ENCODE measurements at regions not wholly inside any gene's neighbourhood (a gene's known extent, or its start where the extent isn't known, plus 50 kb on each side); places are given as distances from the start of the nearest gene placed in this dataset.

DNA sequence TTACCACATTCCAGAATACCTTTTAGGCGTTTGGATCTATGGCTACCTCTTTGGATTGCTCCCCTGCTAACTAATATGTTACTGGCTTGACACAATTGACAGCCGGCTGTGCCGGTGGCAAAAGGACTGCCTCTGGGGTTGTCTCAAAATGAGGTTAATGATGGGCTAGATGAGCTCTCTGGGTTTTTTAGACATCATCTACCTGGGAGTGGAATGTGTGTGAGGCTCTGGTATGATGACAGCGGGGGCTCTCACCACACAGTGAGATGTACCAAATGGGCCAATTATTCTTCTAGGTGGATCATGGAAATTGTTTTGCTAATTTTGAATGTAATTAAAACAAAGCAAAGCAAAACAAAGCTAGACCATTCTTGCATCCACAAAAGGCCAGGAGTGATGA, 391.1 kb upstream of the SPRED2 start:
- Histone ChIP-seq H3K27ac (ENCODE audit: low read depth, low read length) (no peak overlapping the region), H4K8ac (ENCODE audit: low read depth, low read length) (no peak overlapping the region), H4K12ac (ENCODE audit: low read depth, low read length) (no peak overlapping the region), H3K9ac (ENCODE audit: low read length) (no peak overlapping the region), H2AK5ac (ENCODE audit: low read length) (no peak overlapping the region), H3K27me3 (ENCODE audit: insufficient read depth, low read length) (no peaks in the 10 kb centered on the region), H3K79me2 (ENCODE audit: control insufficient read depth, insufficient read depth, low read length, poor library complexity) (no peaks in the 10 kb centered on the region), H2BK12ac (ENCODE audit: low read length) (no peak overlapping the region), H4K91ac (ENCODE audit: low read depth, low read length) (no peak overlapping the region), H3K18ac (ENCODE audit: low read length) (no peak overlapping the region), H3K9me3 (ENCODE audit: insufficient read depth, low read depth, low read length) (no peaks in the 10 kb centered on the region), H2BK5ac (ENCODE audit: low read depth, low read length, poor library complexity) (no peak overlapping the region), H3K4ac (ENCODE audit: low read depth, low read length) (no peak overlapping the region), H2BK120ac (ENCODE audit: insufficient read depth, low read length, poor library complexity) (no peak overlapping the region), H3K4me1 (ENCODE audit: control insufficient read depth in 1 of 2, insufficient read depth in 2 of 2, low read length in 2 of 2) (peaks cover 0 to 2% of the 10 kb centered on the region in 2 experiments), H3K23ac (ENCODE audit: low read length) (no peak overlapping the region), H3K79me1 (ENCODE audit: low read length) (no peaks in the 10 kb centered on the region), H3K14ac (ENCODE audit: low read length) (no peak overlapping the region), H3K4me3 (ENCODE audit: low read depth, low read length) (no peak overlapping the region), H3K4me2 (ENCODE audit: low read length) (no peak overlapping the region), H2AFZ (ENCODE audit: insufficient read depth, low read length, poor library complexity) (no peak overlapping the region), H3K36me3 (ENCODE audit: control insufficient read depth in 1 of 2, insufficient read depth in 2 of 2, low read length in 2 of 2) (no peaks in the 10 kb centered on the region)
- DNase-seq, result no peak
- WGBS (ENCODE audit: extremely low coverage, insufficient coverage, insufficient read length), result no CpG with 5 or more reads among the region's 4 CpGs

GRCh38 chr2:65820454-65820853, 388.1 kb upstream of the SPRED2 start:
- no peak overlapping the region for H4K12ac ChIP-seq (ENCODE audit: low read depth, low read length)
- H3K18ac ChIP-seq (ENCODE audit: low read length), result no peak overlapping the region
- H3K4me3 ChIP-seq (ENCODE audit: low read depth, low read length), result no peak overlapping the region
- no peak overlapping the region for H2BK12ac ChIP-seq (ENCODE audit: low read length)
- H2BK120ac ChIP-seq (ENCODE audit: insufficient read depth, low read length, poor library complexity), result no peak overlapping the region
- H3K23ac ChIP-seq (ENCODE audit: low read length), result no peak overlapping the region
- H3K9me3 ChIP-seq (ENCODE audit: insufficient read depth, low read depth, low read length), result no peaks in the 10 kb centered on the region
- H3K14ac ChIP-seq (ENCODE audit: low read length), result no peak overlapping the region
- no peak overlapping the region for H3K9ac ChIP-seq (ENCODE audit: low read length)
- no peak for DNase-seq
- whole genome bisulfite sequencing (ENCODE audit: extremely low coverage, insufficient coverage, insufficient read length), result no CpG with 5 or more reads among the region's 6 CpGs
- no peak overlapping the region for H3K4ac ChIP-seq (ENCODE audit: low read depth, low read length)
- H2AK5ac ChIP-seq (ENCODE audit: low read length), result no peak overlapping the region
- H3K4me1 ChIP-seq (ENCODE audit: control insufficient read depth in 1 of 2, insufficient read depth in 2 of 2, low read length in 2 of 2), result peaks cover 0 to 2% of the 10 kb centered on the region in 2 experiments
- H4K91ac ChIP-seq (ENCODE audit: low read depth, low read length), result no peak overlapping the region
- no peak overlapping the region for H4K8ac ChIP-seq (ENCODE audit: low read depth, low read length)
- no peak overlapping the region for H3K4me2 ChIP-seq (ENCODE audit: low read length)
- no peak overlapping the region for H2BK5ac ChIP-seq (ENCODE audit: low read depth, low read length, poor library complexity)
- no peaks in the 10 kb centered on the region for H3K79me1 ChIP-seq (ENCODE audit: low read length)
- H3K27ac ChIP-seq (ENCODE audit: low read depth, low read length), result no peak overlapping the region
- H3K79me2 ChIP-seq (ENCODE audit: control insufficient read depth, insufficient read depth, low read length, poor library complexity), result no peaks in the 10 kb centered on the region
- H2AFZ ChIP-seq (ENCODE audit: insufficient read depth, low read length, poor library complexity), result no peak overlapping the region
- no peaks in the 10 kb centered on the region for H3K36me3 ChIP-seq (ENCODE audit: control insufficient read depth in 1 of 2, insufficient read depth in 2 of 2, low read length in 2 of 2)
- H3K27me3 ChIP-seq (ENCODE audit: insufficient read depth, low read length), result no peaks in the 10 kb centered on the region

- Histone ChIP-seq H3K4ac (ENCODE audit: low read depth, low read length) (no peak overlapping the region), H2AK5ac (ENCODE audit: low read length) (no peak overlapping the region), H2BK12ac (ENCODE audit: low read length) (no peak overlapping the region), H4K8ac (ENCODE audit: low read depth, low read length) (no peak overlapping the region), H3K79me2 (ENCODE audit: control insufficient read depth, insufficient read depth, low read length, poor library complexity) (no peaks in the 10 kb centered on the region), H3K79me1 (ENCODE audit: low read length) (no peaks in the 10 kb centered on the region), H4K12ac (ENCODE audit: low read depth, low read length) (no peak overlapping the region), H2AFZ (ENCODE audit: insufficient read depth, low read length, poor library complexity) (no peak overlapping the region), H2BK5ac (ENCODE audit: low read depth, low read length, poor library complexity) (no peak overlapping the region), H3K9me3 (ENCODE audit: insufficient read depth, low read depth, low read length) (no peaks in the 10 kb centered on the region), H3K27ac (ENCODE audit: low read depth, low read length) (no peak overlapping the region), H3K4me2 (ENCODE audit: low read length) (no peak overlapping the region), H3K36me3 (ENCODE audit: control insufficient read depth in 1 of 2, insufficient read depth in 2 of 2, low read length in 2 of 2) (no peaks in the 10 kb centered on the region), H3K4me3 (ENCODE audit: low read depth, low read length) (no peak overlapping the region), H3K4me1 (ENCODE audit: control insufficient read depth in 1 of 2, insufficient read depth in 2 of 2, low read length in 2 of 2) (peaks cover 0 to 2% of the 10 kb centered on the region in 2 experiments), H3K27me3 (ENCODE audit: insufficient read depth, low read length) (no peaks in the 10 kb centered on the region), H2BK120ac (ENCODE audit: insufficient read depth, low read length, poor library complexity) (no peak overlapping the region), H3K9ac (ENCODE audit: low read length) (no peak overlapping the region), H4K91ac (ENCODE audit: low read depth, low read length) (no peak overlapping the region), H3K14ac (ENCODE audit: low read length) (no peak overlapping the region), H3K18ac (ENCODE audit: low read length) (no peak overlapping the region), H3K23ac (ENCODE audit: low read length) (no peak overlapping the region)
- DNase-seq, result no peak
- WGBS (ENCODE audit: extremely low coverage, insufficient coverage, insufficient read length), result no CpG with 5 or more reads among the region's 1 CpG
These were observed 387.6 kb upstream of the SPRED2 start for GRCh38 chr2:65819963-65820362.

DNA sequence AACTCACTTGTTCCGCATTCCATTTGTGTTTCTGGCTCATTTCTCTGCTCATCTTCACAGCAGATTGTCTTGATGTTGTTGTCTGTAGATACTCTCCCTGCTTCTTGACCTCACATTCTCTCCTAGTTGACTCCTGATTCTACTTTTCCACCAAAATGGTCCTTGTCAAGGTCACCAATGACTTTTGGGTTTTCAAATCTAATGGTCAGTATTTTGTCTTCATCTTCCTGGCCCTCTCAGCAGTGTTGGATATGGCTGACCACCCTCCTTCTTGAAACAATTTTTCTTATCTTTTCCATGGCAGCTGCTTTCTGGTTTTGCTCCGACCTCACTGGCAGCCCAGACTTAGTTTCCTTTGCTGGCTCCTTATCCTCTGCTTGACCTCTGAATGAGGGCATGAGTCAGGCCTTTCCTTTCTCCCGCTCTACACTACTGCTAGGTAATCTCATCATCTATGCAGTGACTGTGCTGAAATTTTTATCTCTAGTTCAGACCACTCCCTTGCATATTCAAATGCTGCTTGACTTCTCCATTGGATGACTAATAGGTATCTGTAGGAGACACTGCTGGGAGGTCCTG, 386.6 kb upstream of the SPRED2 start:
- Histone ChIP-seq H2BK120ac (ENCODE audit: insufficient read depth, low read length, poor library complexity) (no peak overlapping the region), H3K14ac (ENCODE audit: low read length) (no peak overlapping the region), H3K79me1 (ENCODE audit: low read length) (no peaks in the 10 kb centered on the region), H2BK12ac (ENCODE audit: low read length) (no peak overlapping the region), H4K12ac (ENCODE audit: low read depth, low read length) (no peak overlapping the region), H3K4ac (ENCODE audit: low read depth, low read length) (no peak overlapping the region), H2AFZ (ENCODE audit: insufficient read depth, low read length, poor library complexity) (no peak overlapping the region), H4K8ac (ENCODE audit: low read depth, low read length) (no peak overlapping the region), H3K4me2 (ENCODE audit: low read length) (no peak overlapping the region), H3K9me3 (ENCODE audit: insufficient read depth, low read depth, low read length) (no peaks in the 10 kb centered on the region), H2BK5ac (ENCODE audit: low read depth, low read length, poor library complexity) (no peak overlapping the region), H3K23ac (ENCODE audit: low read length) (no peak overlapping the region), H3K27ac (ENCODE audit: low read depth, low read length) (no peak overlapping the region), H2AK5ac (ENCODE audit: low read length) (no peak overlapping the region), H3K4me1 (ENCODE audit: control insufficient read depth in 1 of 2, insufficient read depth in 2 of 2, low read length in 2 of 2) (peaks cover 0 to 2% of the 10 kb centered on the region in 2 experiments), H3K18ac (ENCODE audit: low read length) (no peak overlapping the region), H3K27me3 (ENCODE audit: insufficient read depth, low read length) (no peaks in the 10 kb centered on the region), H3K79me2 (ENCODE audit: control insufficient read depth, insufficient read depth, low read length, poor library complexity) (no peaks in the 10 kb centered on the region), H4K91ac (ENCODE audit: low read depth, low read length) (no peak overlapping the region), H3K4me3 (ENCODE audit: low read depth, low read length) (no peak overlapping the region), H3K36me3 (ENCODE audit: control insufficient read depth in 1 of 2, insufficient read depth in 2 of 2, low read length in 2 of 2) (no peaks in the 10 kb centered on the region), H3K9ac (ENCODE audit: low read length) (no peak overlapping the region)
- no CpG with 5 or more reads among the region's 3 CpGs for WGBS (ENCODE audit: extremely low coverage, insufficient coverage, insufficient read length)
- peak; percentile 41 to 75 for DNase-seq
